ENCODE measurements at regions not wholly inside any gene's neighbourhood (a gene's known extent, or its start where the extent isn't known, plus 50 kb on each side); places are given as distances from the start of the nearest gene placed in this dataset.

GRCh38 chr21:26679284-26679683 is 106.2 kb upstream of the CYYR1 start:
- Histone ChIP-seq H3K23ac (ENCODE audit: insufficient read length) (no peak overlapping the region), H3K14ac (ENCODE audit: insufficient read length) (no peak overlapping the region), H4K20me1 (replicated peaks in 1 of 2; ENCODE audit: control insufficient read depth in 1 of 2, insufficient read depth in 2 of 2, low read length in 2 of 2) (no peaks in the 10 kb centered on the region), H4K91ac (replicated peaks; ENCODE audit: insufficient read length, low read length) (no peak overlapping the region), H4K5ac (ENCODE audit: insufficient read length, low read depth, low read length) (no peak overlapping the region), H3K4me3 (ENCODE audit: extremely low read depth in 1 of 4, insufficient read depth in 2 of 4, low read depth in 3 of 4, low read length in 4 of 4) (no peak overlapping the region), H3K4me1 (replicated peaks in 1 of 4; ENCODE audit: control insufficient read depth in 3 of 4, insufficient read depth in 4 of 4, low read length in 3 of 4) (no peaks in the 10 kb centered on the region), H3K79me1 (ENCODE audit: low read depth, low read length) (no peaks in the 10 kb centered on the region), H2BK15ac (ENCODE audit: low read length) (no peak overlapping the region), H2BK120ac (replicated peaks; ENCODE audit: low read depth, low read length) (no peak overlapping the region), H3K27me3 (replicated peaks in 1 of 4; ENCODE audit: control insufficient read depth in 3 of 4, extremely low read depth in 1 of 4, insufficient read depth in 3 of 4, low read length in 3 of 4) (no peaks in the 10 kb centered on the region), H3K27ac (ENCODE audit: low read depth, low read length) (no peak overlapping the region), H3K23me2 (ENCODE audit: low read depth, low read length) (no peaks in the 10 kb centered on the region), H3K18ac (ENCODE audit: extremely low read depth, low read length) (no peak overlapping the region), H3K36me3 (ENCODE audit: control insufficient read depth in 2 of 4, insufficient read depth in 4 of 4, low read length in 3 of 4) (no peaks in the 10 kb centered on the region), H3K4me2 (ENCODE audit: insufficient read depth in 1 of 2, low read depth in 2 of 2, low read length in 2 of 2) (no peak overlapping the region), H2AK5ac (ENCODE audit: low read depth, low read length) (no peak overlapping the region), H3K9me3 (ENCODE audit: insufficient read depth in 2 of 2, low read depth in 1 of 2, low read length in 1 of 2) (no peaks in the 10 kb centered on the region), H3K79me2 (ENCODE audit: control insufficient read depth in 1 of 2, insufficient read depth in 2 of 2, low read length in 2 of 2) (no peaks in the 10 kb centered on the region), H3K9ac (replicated peaks in 1 of 4; ENCODE audit: extremely low read depth in 1 of 4, low read depth in 3 of 4, low read length in 3 of 4) (no peak overlapping the region), H2AFZ (ENCODE audit: low read length) (no peak overlapping the region), H2BK5ac (ENCODE audit: low read depth, low read length) (no peak overlapping the region), H3K4ac (replicated peaks; ENCODE audit: insufficient read length, low read depth, low read length) (no peak overlapping the region), H4K8ac (ENCODE audit: extremely low read depth, insufficient read depth, low read length) (no peak overlapping the region), H2BK20ac (ENCODE audit: low read length) (no peak overlapping the region), H2BK12ac (ENCODE audit: low read depth, low read length) (no peak overlapping the region), H3K56ac (replicated peaks; ENCODE audit: insufficient read length, low read depth, low read length) (no peak overlapping the region)
- no peak for DNase-seq (ENCODE audit: low read depth in 1 of 2, low spot score in 2 of 2)
- POLR2A ChIA-PET (ENCODE audit: partially characterized antibody), result no interaction called here
- CTCF ChIA-PET (ENCODE audit: partially characterized antibody), result interaction anchor here (1.1 kb wide), 1 partner anchor 39 kb away, joined by 3 read pairs; no protein-coding TSS in a partner anchor
- 95% methylated on average over 3 of the region's 3 CpGs; no CpG with 5 or more reads in 1 of the 2 experiments for WGBS, 2 experiments (ENCODE audit: extremely low coverage in 1 of 2, insufficient coverage in 1 of 2, insufficient read length in 1 of 2, insufficient replicate concordance in 2 of 2, low coverage in 1 of 2, low lambda C conversion rate in 2 of 2, missing lambda C conversion rate in 1 of 2)
- no peak for FAIRE-seq
- TF ChIP-seq NANOG (IDR thresholded peaks at IDR 0.05; ENCODE audit: insufficient read depth, low read depth, low read length, poor library complexity, severe bottlenecking), result no peak
- TF ChIP-seq EGR1 (IDR thresholded peaks at IDR 0.05; ENCODE audit: borderline replicate concordance, low read depth, low read length), result no peak
- TF ChIP-seq FOSL1 (IDR thresholded peaks at IDR 0.05; ENCODE audit: insufficient read depth, low read depth, low read length), result no peak

Measured in H1 (cell line).